Spinal cord (tissue), 9 donors: ENCODE measurements at regions not wholly inside any gene's neighbourhood (a gene's known extent, or its start where the extent isn't known, plus 50 kb on each side); places are given as distances from the start of the nearest gene placed in this dataset.

ENCODE experiments used
- DNase-seq, 6 donors: peaks; one replicate each; pipeline versions ENCODE4 v3.0.0 to v3.0.0-alpha.2; 2013 to 2015; ENCODE audit warnings: low spot score in 6 of 6, low read depth in 4 of 6
- H3K27ac ChIP-seq: one replicate; pipeline ENCODE4 v1.5.1; 2013; ENCODE audit warnings: low read depth, low read length, control low read depth
- H3K27me3 ChIP-seq: one replicate; pipeline ENCODE4 v1.6.1; 2013; ENCODE audit warnings: low read length; ENCODE audit not compliant: control insufficient read depth, insufficient read depth
- H3K36me3 ChIP-seq: one replicate; pipeline ENCODE4 v1.6.1; 2013; ENCODE audit warnings: low read length; ENCODE audit not compliant: control insufficient read depth, insufficient read depth
- H3K4me1 ChIP-seq: one replicate; pipeline ENCODE4 v1.6.1; 2013; ENCODE audit warnings: low read length; ENCODE audit not compliant: control insufficient read depth, insufficient read depth
- H3K4me3 ChIP-seq: one replicate; pipeline ENCODE4 v1.5.1; 2013; ENCODE audit warnings: low read depth, low read length, control low read depth
- H3K9me3 ChIP-seq: one replicate; pipeline ENCODE4 v1.6.1; 2013; ENCODE audit warnings: low read length; ENCODE audit not compliant: control insufficient read depth, insufficient read depth
- WGBS: methylation state at CpG from one replicate; pipeline ENCODE4 v1.1.5; 2013; ENCODE audit warnings: missing lambda C conversion rate; ENCODE audit not compliant: insufficient coverage; 5-methylcytosine and 5-hydroxymethylcytosine counted together
- donor health status: healthy.

- no peaks in the 10 kb centered on the region for H3K4me1 ChIP-seq
- DNase-seq = no peak
- no CpG with 5 or more reads among the region's 1 CpG for WGBS
- no peaks in the 10 kb centered on the region for H3K27me3 ChIP-seq
- H3K9me3 ChIP-seq = no peaks in the 10 kb centered on the region
- no peaks in the 10 kb centered on the region for H3K36me3 ChIP-seq
- H3K27ac ChIP-seq = no peak overlapping the region
- no peak overlapping the region for H3K4me3 ChIP-seq
Observed at GRCh38 chr9:71253011-71253410, 131.6 kb upstream of the TRPM3 start.

- H3K36me3 ChIP-seq = no peaks in the 10 kb centered on the region
- no peak for DNase-seq
- H3K4me3 ChIP-seq = no peak overlapping the region
- 35% methylated on average over 4 of the region's 4 CpGs for WGBS
- H3K4me1 ChIP-seq = no peaks in the 10 kb centered on the region
- no peaks in the 10 kb centered on the region for H3K9me3 ChIP-seq
- H3K27me3 ChIP-seq = no peaks in the 10 kb centered on the region
- no peak overlapping the region for H3K27ac ChIP-seq
Observed at GRCh38 chr9:71250581-71250980, 129.2 kb upstream of the TRPM3 start.

GRCh38 chr9:71249729-71250317, 128.4 kb upstream of the TRPM3 start:
- H3K4me3 ChIP-seq = no peak overlapping the region

GRCh38 chr9:71245651-71246050, 124.2 kb upstream of the TRPM3 start:
- no peaks in the 10 kb centered on the region for H3K36me3 ChIP-seq
- H3K9me3 ChIP-seq = no peaks in the 10 kb centered on the region
- H3K4me1 ChIP-seq = no peaks in the 10 kb centered on the region
- DNase-seq = no peak
- no peak overlapping the region for H3K27ac ChIP-seq
- H3K4me3 ChIP-seq = no peak overlapping the region
- H3K27me3 ChIP-seq = no peaks in the 10 kb centered on the region

More at GRCh38 chr9:71249729-71250317, 128.4 kb upstream of the TRPM3 start:
- Histone ChIP-seq H3K4me1 (no peaks in the 10 kb centered on the region), H3K27me3 (no peaks in the 10 kb centered on the region), H3K9me3 (no peaks in the 10 kb centered on the region), H3K36me3 (no peaks in the 10 kb centered on the region), H3K27ac (no peak overlapping the region)
- DNase-seq = peak; percentile 35 to 95 (median 66)
- WGBS = 10% methylated on average over 2 of the region's 5 CpGs

- H3K36me3 ChIP-seq = no peaks in the 10 kb centered on the region
- no peaks in the 10 kb centered on the region for H3K4me1 ChIP-seq
- H3K9me3 ChIP-seq = no peaks in the 10 kb centered on the region
- no peaks in the 10 kb centered on the region for H3K27me3 ChIP-seq
- no peak overlapping the region for H3K4me3 ChIP-seq
- no peak overlapping the region for H3K27ac ChIP-seq
- peak in 1 of 6 donors; percentile 1 for DNase-seq
- WGBS = 67% methylated on average over 3 of the region's 5 CpGs
Observed at GRCh38 chr9:71243951-71244350, 122.5 kb upstream of the TRPM3 start.

DNA sequence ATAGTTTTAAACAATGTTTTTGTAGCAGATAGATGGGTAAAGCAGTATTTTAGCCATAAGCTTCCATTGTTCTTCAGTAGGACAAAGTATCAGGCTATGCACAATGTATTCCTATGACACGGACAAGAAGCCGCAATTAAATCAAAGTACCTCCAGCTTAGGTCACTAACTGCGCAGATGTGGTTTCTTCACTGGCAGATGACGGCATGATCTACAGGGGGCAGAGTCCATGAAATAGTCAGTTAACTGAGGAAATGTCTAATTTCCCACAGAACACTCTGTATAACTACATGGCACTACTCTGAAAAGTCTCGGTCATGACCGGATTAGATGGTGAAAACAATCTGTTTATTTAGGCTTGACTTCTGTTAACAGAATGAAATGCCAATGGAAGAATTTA, 120.7 kb upstream of the TRPM3 start:
- WGBS = 93% methylated on average over 3 of the region's 6 CpGs

GRCh38 chr9:71237051-71237450, 115.6 kb upstream of the TRPM3 start:
- H3K4me3 ChIP-seq = no peak overlapping the region
- no peaks in the 10 kb centered on the region for H3K36me3 ChIP-seq
- no peaks in the 10 kb centered on the region for H3K9me3 ChIP-seq
- no peaks in the 10 kb centered on the region for H3K27me3 ChIP-seq
- no peak for DNase-seq
- H3K27ac ChIP-seq = no peak overlapping the region
- H3K4me1 ChIP-seq = no peaks in the 10 kb centered on the region

More for the DNA sequence above, 120.7 kb upstream of the TRPM3 start:
- Histone ChIP-seq H3K9me3 (no peaks in the 10 kb centered on the region), H3K4me1 (no peaks in the 10 kb centered on the region), H3K27me3 (no peaks in the 10 kb centered on the region), H3K4me3 (no peak overlapping the region), H3K27ac (no peak overlapping the region), H3K36me3 (no peaks in the 10 kb centered on the region)
- no peak for DNase-seq

- Histone ChIP-seq H3K36me3 (no peaks in the 10 kb centered on the region), H3K27me3 (no peaks in the 10 kb centered on the region), H3K4me1 (no peaks in the 10 kb centered on the region), H3K9me3 (no peaks in the 10 kb centered on the region), H3K4me3 (no peak overlapping the region), H3K27ac (no peak overlapping the region)
- no peak for DNase-seq
- WGBS = no CpG with 5 or more reads among the region's 1 CpG
Observed at GRCh38 chr9:71233646-71234045, 112.2 kb upstream of the TRPM3 start.

GRCh38 chr9:71223953-71224538, 102.6 kb upstream of the TRPM3 start:
- H3K9me3 ChIP-seq = no peaks in the 10 kb centered on the region
- no peaks in the 10 kb centered on the region for H3K4me1 ChIP-seq
- H3K27ac ChIP-seq = no peak overlapping the region
- H3K36me3 ChIP-seq = no peaks in the 10 kb centered on the region
- 100% methylated on average over 1 of the region's 1 CpG for WGBS
- H3K27me3 ChIP-seq = no peaks in the 10 kb centered on the region
- peak in 1 of 6 donors; percentile 43 for DNase-seq
- H3K4me3 ChIP-seq = no peak overlapping the region

- peaks cover under 1% of the 10 kb centered on the region for H3K9me3 ChIP-seq
- no peak overlapping the region for H3K27ac ChIP-seq
- H3K4me3 ChIP-seq = no peak overlapping the region
- no peak for DNase-seq
- H3K36me3 ChIP-seq = no peaks in the 10 kb centered on the region
- WGBS = 30% methylated on average over 2 of the region's 4 CpGs
- H3K4me1 ChIP-seq = no peaks in the 10 kb centered on the region
- no peaks in the 10 kb centered on the region for H3K27me3 ChIP-seq
Observed at GRCh38 chr9:71218774-71219173, 97.4 kb upstream of the TRPM3 start.
